Left lobe of liver (tissue), 2 donors: ENCODE measurements at regions not wholly inside any gene's neighbourhood (a gene's known extent, or its start where the extent isn't known, plus 50 kb on each side); places are given as distances from the start of the nearest gene placed in this dataset.

Experiments used
- ATAC-seq: fragments of 200-7000 bp; cut with Tn5 transposase; one replicate; pipeline ENCODE4 v1.9.1; 2020; ENCODE audit warnings: mild to moderate bottlenecking, moderate library complexity
- DNase-seq: peaks from one replicate; pipeline ENCODE4 v3.0.0-alpha.2; 2020; ENCODE audit warnings: low spot score
- donor health status: DM: no; HTN: no; CAD: no; lungs with moderate emphysema.
- donor health status: DM: no; HTN: yes; CAD: no.

DNA sequence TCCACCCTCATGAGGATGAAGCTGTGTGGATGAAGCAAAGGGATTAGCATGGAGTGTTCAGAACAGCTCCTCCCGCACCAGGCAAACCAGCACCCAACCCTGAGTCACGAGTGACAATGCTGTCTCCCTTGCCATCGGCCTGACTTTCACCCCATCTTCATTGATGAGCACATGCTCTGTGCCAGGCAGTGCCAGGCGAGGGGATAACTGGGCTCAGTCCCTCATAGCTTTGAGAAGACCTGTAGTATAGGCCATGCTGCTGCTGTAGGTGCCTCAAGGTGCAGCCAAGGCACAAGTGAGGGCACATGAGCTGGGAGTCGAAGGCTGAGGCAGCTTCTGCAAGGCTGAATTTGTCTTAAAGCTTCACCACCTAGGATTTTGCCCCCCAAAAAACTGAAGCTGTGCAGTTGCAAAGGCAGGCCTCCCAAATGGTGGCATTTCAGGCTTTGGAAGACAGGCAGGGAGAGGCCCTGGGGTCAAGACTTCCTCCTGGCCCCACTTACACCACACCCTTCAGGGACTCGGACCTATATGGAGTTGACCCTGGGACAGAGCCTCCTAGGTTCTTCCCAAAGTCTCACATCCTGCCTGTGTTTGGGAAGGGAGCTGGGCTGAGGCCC, 54.2 kb upstream of the GDF10 start:
- DNase-seq (no peak), ATAC-seq (no peak)

GRCh38 chr10:47246406-47247147, 53.4 kb upstream of the GDF10 start:
- ATAC-seq, result no peak
- no peak for DNase-seq

DNA sequence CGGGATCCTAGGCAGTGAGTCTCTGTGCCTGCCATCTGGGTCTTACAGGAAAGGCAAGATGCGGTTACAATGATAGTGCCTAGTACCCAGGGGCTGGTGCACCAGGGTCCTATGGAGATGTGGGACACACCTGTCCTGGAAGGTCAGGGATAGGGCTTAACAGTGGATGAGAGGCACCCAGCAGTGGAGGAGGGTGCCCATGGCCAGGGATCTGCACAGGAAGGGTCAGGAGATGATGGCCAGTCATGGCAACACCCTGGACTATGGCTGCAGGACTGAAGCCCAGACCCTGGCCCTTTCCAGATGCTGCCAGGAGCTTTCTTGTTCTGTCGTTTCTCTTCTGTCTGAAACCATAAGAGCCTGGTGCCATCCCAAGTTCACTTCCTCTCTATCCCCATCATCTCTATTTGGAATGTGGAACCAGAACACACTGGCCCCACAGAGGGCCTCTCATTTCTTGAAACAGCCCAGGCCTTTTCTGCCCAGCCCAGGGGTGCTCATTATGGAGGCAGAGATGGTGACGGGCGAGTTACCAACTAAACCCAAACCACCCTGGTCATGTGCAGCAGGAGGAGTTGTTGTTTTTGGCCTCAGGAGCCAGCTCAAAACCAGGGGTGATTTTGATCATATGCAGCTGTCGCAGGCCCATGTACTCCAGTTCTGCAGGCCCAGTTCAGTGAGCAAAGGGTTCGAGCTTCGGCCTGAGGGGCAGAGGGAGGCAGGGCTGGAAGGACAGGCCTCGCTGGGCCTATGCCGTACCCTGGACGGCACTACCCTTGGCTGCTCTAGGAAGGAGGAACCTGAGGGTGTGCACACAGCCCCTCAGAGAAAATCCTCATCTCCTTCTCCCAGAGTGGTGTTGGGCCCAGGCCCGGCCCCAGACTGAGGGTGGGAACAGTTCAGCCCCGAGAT, 52.6 kb upstream of the GDF10 start:
- DNase-seq, result no peak

GRCh38 chr10:47248386-47249090, 51.5 kb upstream of the GDF10 start:
- ATAC-seq (no peak), DNase-seq (no peak)

More for the DNA sequence above, 52.6 kb upstream of the GDF10 start:
- no peak for ATAC-seq

DNA sequence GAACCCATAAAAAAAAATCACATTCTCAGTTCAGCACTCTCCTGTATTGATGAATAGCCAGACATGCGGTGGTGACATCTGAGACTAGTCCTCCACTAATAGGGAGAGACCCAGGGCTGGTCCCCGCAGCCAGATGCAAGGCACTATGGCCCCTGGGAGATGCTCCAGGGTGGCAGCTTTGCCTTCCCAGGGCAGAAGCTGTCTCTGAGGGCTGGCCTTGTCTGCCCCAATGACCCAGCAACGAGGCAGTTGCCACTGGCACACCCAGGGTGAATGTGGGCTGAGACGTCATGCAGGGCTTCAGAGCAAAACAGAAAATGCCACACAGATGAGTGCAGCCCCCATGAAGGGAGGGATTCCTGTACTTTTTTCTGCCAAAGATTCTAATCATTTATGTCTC, 50.1 kb upstream of the GDF10 start:
- no peak for DNase-seq
- ATAC-seq, result no peak
